Vagina (tissue), 2 donors: ENCODE measurements at regions not wholly inside any gene's neighbourhood (a gene's known extent, or its start where the extent isn't known, plus 50 kb on each side); places are given as distances from the start of the nearest gene placed in this dataset.

ENCODE experiments used
- CTCF ChIP-seq, 3 experiments: fragments of 450-650 bp in 2 of 3; fragments of 200-600 bp in 1 of 3; sonication (generic) in 1 of 3; IDR thresholded peaks; one replicate each; pipeline ENCODE4 v1.5.1; 2017 to 2019; ENCODE audit warnings: antibody characterized with exemption in 3 of 3, mild to moderate bottlenecking in 2 of 3, moderate library complexity in 2 of 3
- POLR2A ChIP-seq, 2 donors: fragments of 450-650 bp; IDR thresholded peaks; one replicate each; pipeline ENCODE4 v1.6.1; 2017; ENCODE audit warnings: antibody characterized with exemption in 2 of 2, mild to moderate bottlenecking in 2 of 2, moderate library complexity in 2 of 2

GRCh38 chr12:46046436-46046835 is 56.1 kb upstream of the SCAF11 start:
- no peak for TF ChIP-seq POLR2A (IDR thresholded peaks at IDR 0.05)
- TF ChIP-seq CTCF (IDR thresholded peaks at IDR 0.05), result no peak
